Skeletal muscle tissue (tissue), 3 donors: ENCODE measurements at regions not wholly inside any gene's neighbourhood (a gene's known extent, or its start where the extent isn't known, plus 50 kb on each side); places are given as distances from the start of the nearest gene placed in this dataset.
A peak's percentile ranks its signal among the peaks of the same experiment; 100 is the strongest.

ENCODE experiments used
- H3K27ac ChIP-seq: one replicate; pipeline ENCODE4 v1.7.0; 2013; ENCODE audit warnings: mild to moderate bottlenecking, low read depth, low read length, inconsistent platforms
- H3K27me3 ChIP-seq, 3 donors: one replicate each; pipeline ENCODE4 v1.7.0; 2013; ENCODE audit warnings: low read length in 3 of 3; ENCODE audit not compliant: control insufficient read depth in 3 of 3, insufficient read depth in 3 of 3
- H3K36me3 ChIP-seq, 3 donors: one replicate each; pipeline ENCODE4 v1.7.0; 2013; ENCODE audit warnings: low read length in 3 of 3; ENCODE audit not compliant: control insufficient read depth in 3 of 3, insufficient read depth in 3 of 3
- H3K4me1 ChIP-seq, 3 donors: one replicate each; pipeline ENCODE4 v1.7.0; 2013; ENCODE audit warnings: low read length in 3 of 3, mild to moderate bottlenecking in 3 of 3; ENCODE audit not compliant: control insufficient read depth in 3 of 3, insufficient read depth in 3 of 3
- H3K4me3 ChIP-seq, 3 donors: one replicate each; pipeline ENCODE4 v1.7.0; 2013; ENCODE audit warnings: low read length in 3 of 3
- H3K9ac ChIP-seq, 3 donors: one replicate each; pipeline ENCODE4 v1.7.0; 2013; ENCODE audit warnings: low read length in 3 of 3, mild to moderate bottlenecking in 3 of 3, moderate library complexity in 2 of 3, low read depth in 1 of 3
- H3K9me3 ChIP-seq, 3 donors: one replicate each; pipeline ENCODE4 v1.7.0; 2013; ENCODE audit warnings: low read length in 3 of 3; ENCODE audit not compliant: control insufficient read depth in 3 of 3
- donor health status: Osteomylitis.

DNA sequence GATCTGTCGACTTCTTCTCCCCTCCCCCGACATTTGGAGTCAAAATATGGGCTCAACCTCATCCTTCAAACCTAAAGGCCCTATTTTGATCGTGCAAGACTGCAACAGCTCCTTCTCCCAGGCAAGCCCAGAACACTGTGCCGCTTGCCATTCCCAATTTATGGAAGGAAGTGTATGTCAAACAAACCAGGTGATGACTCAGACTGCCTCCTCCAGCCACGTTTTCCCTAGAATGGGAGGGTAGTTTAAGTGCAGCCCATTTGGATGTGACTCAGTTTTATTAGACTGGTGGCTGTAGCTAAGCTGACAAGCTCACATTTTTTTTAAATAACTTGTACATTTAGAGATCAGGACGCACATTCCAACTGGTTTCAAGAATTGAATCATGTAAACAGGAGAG lies 570.4 kb upstream of the DIPK2B start:
- Histone ChIP-seq H3K36me3 (no peaks in the 10 kb centered on the region), H3K27me3 (peaks cover 0 to 18% (median 0%) of the 10 kb centered on the region in 3 donors), H3K9ac (no peak overlapping the region), H3K4me3 (peak overlapping the region in 1 of 3 donors; percentile 15), H3K9me3 (no peaks in the 10 kb centered on the region), H3K4me1 (peaks cover 0 to 4% (median 2%) of the 10 kb centered on the region in 3 donors), H3K27ac (peak overlapping the region; percentile 15)

- peaks cover 0 to 4% (median 2%) of the 10 kb centered on the region in 3 donors for H3K4me1 ChIP-seq
- H3K27ac ChIP-seq: peak overlapping the region; percentile 46
- H3K9me3 ChIP-seq: no peaks in the 10 kb centered on the region
- peaks cover 0 to 18% (median 0%) of the 10 kb centered on the region in 3 donors for H3K27me3 ChIP-seq
- H3K9ac ChIP-seq: peak overlapping the region; percentile 29 to 65 (median 57)
- H3K36me3 ChIP-seq: no peaks in the 10 kb centered on the region
- peak overlapping the region in 2 of 3 donors; percentile 29 to 75 for H3K4me3 ChIP-seq
Measured at GRCh38 chrX:45769761-45770582, 569.3 kb upstream of the DIPK2B start.

DNA sequence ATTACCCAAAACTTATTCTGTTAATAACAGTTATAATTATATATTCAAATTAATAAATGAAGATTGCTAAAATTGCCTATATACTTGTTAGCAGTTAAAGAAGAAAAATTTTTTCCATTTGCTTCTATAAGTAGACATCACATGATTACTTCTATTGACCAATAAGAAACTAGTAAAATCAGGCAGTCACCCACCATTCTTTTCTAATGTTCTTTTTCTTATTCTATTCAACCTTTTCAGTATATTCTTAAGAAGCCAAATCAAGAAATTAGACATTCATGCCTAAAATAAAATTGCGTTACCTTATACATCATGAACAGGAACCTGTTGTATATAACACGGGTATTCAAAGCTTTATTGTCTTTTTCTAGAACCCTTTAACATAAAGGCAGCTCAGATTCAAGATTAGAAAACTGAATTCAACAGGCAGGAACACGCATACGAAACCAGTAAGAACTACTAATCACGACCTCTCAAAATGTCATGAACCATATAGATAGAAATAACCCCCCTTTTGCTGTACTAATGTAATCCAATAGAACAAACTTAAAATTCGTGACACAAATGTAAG lies 568.1 kb upstream of the DIPK2B start:
- Histone ChIP-seq H3K9ac (peak overlapping the region in 1 of 3 donors; percentile 43), H3K4me3 (peak overlapping the region; percentile 27 to 75 (median 52)), H3K4me1 (peaks cover 0 to 4% (median 2%) of the 10 kb centered on the region in 3 donors), H3K36me3 (no peaks in the 10 kb centered on the region), H3K27me3 (peaks cover 0 to 18% (median 0%) of the 10 kb centered on the region in 3 donors), H3K9me3 (no peaks in the 10 kb centered on the region), H3K27ac (peak overlapping the region; percentile 46)

DNA sequence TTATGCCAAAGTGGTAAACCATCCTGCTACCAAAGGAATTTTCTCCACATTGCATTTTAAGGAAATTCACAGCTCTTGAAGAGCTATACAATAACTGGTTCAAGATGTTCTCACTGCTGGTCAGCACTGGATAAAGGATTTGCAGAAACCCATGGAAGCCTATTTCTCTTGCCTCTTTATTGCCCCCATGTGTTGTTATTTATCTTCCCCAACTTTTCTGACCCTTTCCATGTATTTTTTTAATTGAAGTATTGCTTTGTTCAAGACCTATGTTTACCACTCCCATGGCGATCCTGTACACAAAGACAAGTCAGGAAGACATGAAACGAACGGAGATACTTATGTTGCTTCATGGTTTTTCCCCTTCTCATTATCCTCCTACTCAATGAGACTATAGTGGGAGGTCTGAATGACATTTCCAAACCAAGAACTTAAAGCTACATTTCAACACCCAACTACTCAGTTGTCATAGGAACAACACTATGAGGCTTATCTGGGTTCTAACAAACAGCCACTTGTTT lies 566.4 kb upstream of the DIPK2B start:
- no peak overlapping the region for H3K9ac ChIP-seq
- H3K36me3 ChIP-seq: no peaks in the 10 kb centered on the region
- H3K9me3 ChIP-seq: no peaks in the 10 kb centered on the region
- no peak overlapping the region for H3K27ac ChIP-seq
- H3K4me1 ChIP-seq: peaks cover 0 to 4% (median 2%) of the 10 kb centered on the region in 3 donors
- peaks cover 0 to 14% (median 0%) of the 10 kb centered on the region in 3 donors for H3K27me3 ChIP-seq
- H3K4me3 ChIP-seq: peak overlapping the region in 2 of 3 donors; percentile 3 to 75

DNA sequence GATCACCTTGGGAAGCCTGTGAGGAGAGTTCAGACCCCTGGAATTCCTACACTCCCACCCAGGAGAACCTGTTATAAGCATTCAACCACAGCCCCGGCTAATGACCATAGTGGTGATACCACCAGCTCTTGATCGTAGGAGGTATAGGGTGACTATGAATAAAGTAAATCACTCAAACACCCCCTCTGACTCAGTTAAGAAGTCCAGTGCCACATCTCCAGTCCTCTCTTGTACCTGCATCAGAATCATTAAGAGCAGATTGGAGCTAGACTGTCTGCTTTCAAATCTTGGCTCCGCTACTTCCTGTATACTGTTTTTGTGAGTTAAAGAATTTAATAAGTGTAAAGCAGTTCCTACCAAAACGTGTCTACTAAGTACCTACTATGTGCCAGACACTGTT lies 565.1 kb upstream of the DIPK2B start:
- Histone ChIP-seq H3K36me3 (no peaks in the 10 kb centered on the region), H3K9me3 (no peaks in the 10 kb centered on the region), H3K4me3 (no peak overlapping the region), H3K4me1 (no peaks in the 10 kb centered on the region), H3K9ac (no peak overlapping the region), H3K27me3 (peaks cover 0 to 10% (median 0%) of the 10 kb centered on the region in 3 donors), H3K27ac (no peak overlapping the region)

DNA sequence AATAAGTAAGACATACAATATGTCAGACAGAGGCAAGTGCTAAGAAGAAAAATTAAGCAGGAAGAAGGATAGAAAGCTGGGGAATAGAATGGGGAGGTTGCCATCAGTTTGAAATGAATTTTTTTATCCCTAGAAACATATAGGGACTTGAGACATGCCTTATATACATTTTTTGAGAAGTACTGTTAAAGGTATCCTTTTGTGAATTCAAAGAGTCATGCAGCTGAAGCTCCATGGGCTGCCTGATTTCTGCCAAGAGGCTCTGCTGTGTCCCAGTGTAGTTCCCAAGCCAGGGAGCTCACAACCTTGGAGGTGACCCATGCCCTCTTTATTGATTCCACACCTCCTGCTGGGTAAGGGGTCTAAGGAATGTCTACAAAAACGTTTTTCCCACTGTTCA lies 564.6 kb upstream of the DIPK2B start:
- Histone ChIP-seq H3K9me3 (no peaks in the 10 kb centered on the region), H3K36me3 (no peaks in the 10 kb centered on the region), H3K4me3 (no peak overlapping the region), H3K27ac (no peak overlapping the region), H3K4me1 (no peaks in the 10 kb centered on the region), H3K9ac (no peak overlapping the region), H3K27me3 (peaks cover 0 to 10% (median 0%) of the 10 kb centered on the region in 3 donors)

- Histone ChIP-seq H3K36me3 (no peaks in the 10 kb centered on the region), H3K4me3 (no peak overlapping the region), H3K9me3 (no peaks in the 10 kb centered on the region), H3K4me1 (no peaks in the 10 kb centered on the region), H3K9ac (no peak overlapping the region), H3K27ac (no peak overlapping the region), H3K27me3 (peaks cover 0 to 7% (median 0%) of the 10 kb centered on the region in 3 donors)
Measured at GRCh38 chrX:45762699-45763647, 562.3 kb upstream of the DIPK2B start.

DNA sequence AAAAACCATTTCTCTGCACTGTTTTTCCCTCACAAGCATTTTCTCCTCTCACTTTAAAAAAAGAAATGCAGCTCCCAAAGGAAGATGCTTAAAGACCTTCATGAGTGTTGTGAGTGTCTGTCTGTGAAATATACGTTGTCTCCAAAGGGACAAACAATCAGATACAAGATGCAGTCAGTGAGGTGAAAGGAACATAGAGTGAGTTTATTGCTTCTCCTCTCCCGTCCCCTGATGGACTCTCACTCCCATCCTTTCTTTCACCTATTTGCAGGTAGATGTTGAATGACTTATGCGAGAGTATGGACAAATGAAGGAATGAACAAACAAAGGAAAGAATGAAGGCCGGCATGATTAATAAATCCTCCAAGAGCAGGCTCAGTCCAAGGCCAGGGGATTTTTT lies 561.2 kb upstream of the DIPK2B start:
- Histone ChIP-seq H3K27me3 (peaks cover 0 to 7% (median 0%) of the 10 kb centered on the region in 3 donors), H3K4me3 (no peak overlapping the region), H3K9ac (no peak overlapping the region), H3K9me3 (no peaks in the 10 kb centered on the region), H3K36me3 (no peaks in the 10 kb centered on the region), H3K4me1 (no peaks in the 10 kb centered on the region), H3K27ac (no peak overlapping the region)

DNA sequence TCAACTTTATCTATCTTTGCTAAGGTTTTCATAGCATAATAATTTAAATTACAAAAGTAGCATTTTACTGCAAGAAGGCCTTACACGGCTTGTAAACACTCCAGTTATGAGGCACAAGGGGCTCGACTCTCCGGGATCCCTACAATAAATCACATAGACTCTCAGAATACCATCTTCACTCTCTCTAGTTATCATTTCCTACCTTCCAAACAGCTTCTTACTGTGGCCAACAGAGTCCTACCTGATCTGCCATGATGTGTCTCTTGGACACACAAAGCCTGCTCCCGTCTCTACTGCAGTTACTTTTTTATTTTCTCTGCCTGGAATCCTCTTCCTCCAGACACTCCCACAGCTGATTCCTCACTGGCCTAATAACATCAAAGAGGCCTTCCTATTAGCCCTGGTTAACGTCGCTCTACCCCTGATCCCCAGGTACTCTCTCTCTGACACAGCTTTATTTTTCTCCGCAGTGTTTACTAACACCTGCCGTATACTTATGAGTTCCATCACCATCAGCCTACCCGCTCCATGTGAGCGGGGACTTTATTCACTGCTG lies 559.6 kb upstream of the DIPK2B start:
- no peaks in the 10 kb centered on the region for H3K36me3 ChIP-seq
- no peaks in the 10 kb centered on the region for H3K4me1 ChIP-seq
- H3K4me3 ChIP-seq: no peak overlapping the region
- H3K27ac ChIP-seq: no peak overlapping the region
- H3K9ac ChIP-seq: no peak overlapping the region
- no peaks in the 10 kb centered on the region for H3K9me3 ChIP-seq
- H3K27me3 ChIP-seq: no peaks in the 10 kb centered on the region
